ENCODE measurements at regions not wholly inside any gene's neighbourhood (a gene's known extent, or its start where the extent isn't known, plus 50 kb on each side); places are given as distances from the start of the nearest gene placed in this dataset.

DNA sequence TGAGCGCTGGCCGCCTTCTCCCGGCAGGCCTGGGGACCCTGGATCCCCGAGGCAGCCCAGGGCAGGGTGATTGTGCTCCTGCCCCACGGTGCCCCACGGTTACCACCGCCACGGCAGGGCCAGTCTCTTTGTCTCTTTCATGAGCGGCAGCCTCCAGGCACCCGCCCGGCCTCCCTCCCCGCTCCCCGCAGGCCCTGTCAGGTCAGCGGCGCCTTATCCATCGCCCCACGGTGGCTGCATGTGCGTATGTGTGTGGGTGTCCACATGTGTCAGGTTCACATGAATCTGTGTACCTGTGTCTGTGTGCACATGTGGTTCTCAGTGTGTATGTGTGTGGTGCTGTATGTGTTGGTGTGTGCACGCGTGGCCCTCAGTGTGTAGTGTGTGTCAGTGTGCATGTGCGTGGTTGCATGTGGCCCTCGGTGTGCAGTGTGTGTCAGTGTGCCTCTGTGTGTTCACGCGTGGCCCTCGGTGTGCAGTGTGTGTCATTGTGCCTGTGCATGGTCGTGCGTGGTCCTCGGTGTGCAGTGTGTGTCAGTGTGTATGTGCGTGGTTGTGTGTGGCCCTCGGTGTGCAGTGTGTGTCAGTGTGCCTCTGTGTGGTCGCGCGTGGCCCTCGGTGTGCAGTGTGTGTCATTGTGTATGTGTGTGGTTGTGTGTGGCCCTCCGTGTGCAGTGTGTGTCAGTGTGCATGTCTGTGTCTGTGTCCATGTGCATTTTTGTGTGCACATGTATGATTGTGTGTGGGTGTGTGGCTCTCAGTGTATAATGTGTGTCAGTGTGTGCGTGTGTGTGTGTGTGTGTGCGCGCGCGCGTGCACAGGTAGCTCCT lies 239.2 kb upstream of the GSE1 start:
- H3K4me3 ChIP-seq (ENCODE audit: low read depth, low read length) = no peak overlapping the region
- TF ChIP-seq, protein P1, sequence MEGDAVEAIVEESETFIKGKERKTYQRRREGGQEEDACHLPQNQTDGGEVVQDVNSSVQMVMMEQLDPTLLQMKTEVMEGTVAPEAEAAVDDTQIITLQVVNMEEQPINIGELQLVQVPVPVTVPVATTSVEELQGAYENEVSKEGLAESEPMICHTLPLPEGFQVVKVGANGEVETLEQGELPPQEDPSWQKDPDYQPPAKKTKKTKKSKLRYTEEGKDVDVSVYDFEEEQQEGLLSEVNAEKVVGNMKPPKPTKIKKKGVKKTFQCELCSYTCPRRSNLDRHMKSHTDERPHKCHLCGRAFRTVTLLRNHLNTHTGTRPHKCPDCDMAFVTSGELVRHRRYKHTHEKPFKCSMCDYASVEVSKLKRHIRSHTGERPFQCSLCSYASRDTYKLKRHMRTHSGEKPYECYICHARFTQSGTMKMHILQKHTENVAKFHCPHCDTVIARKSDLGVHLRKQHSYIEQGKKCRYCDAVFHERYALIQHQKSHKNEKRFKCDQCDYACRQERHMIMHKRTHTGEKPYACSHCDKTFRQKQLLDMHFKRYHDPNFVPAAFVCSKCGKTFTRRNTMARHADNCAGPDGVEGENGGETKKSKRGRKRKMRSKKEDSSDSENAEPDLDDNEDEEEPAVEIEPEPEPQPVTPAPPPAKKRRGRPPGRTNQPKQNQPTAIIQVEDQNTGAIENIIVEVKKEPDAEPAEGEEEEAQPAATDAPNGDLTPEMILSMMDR (IDR thresholded peaks at IDR 0.05; ENCODE audit: borderline replicate concordance, insufficient read depth, low read depth, low read length) = no peak

DNA sequence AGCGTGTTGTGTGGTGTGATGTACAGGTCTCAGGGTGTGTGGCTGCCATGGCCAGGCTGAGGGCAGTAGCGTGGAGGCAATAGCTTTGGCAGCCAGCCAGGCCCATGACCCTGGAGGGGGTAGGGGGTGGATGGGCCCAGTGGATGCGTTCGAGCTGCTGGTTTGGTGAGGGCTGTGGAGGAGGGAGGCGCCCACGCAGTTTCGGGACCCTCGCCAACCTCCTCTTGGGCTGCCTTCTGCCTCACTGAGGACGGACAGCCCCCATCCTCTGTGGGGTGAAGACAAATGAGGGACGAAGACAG lies 238.6 kb upstream of the GSE1 start:
- TF ChIP-seq, protein P1 (IDR thresholded peaks at IDR 0.05; ENCODE audit: borderline replicate concordance, insufficient read depth, low read depth, low read length) = no peak
- H3K4me3 ChIP-seq (ENCODE audit: low read depth, low read length) = no peak overlapping the region

DNA sequence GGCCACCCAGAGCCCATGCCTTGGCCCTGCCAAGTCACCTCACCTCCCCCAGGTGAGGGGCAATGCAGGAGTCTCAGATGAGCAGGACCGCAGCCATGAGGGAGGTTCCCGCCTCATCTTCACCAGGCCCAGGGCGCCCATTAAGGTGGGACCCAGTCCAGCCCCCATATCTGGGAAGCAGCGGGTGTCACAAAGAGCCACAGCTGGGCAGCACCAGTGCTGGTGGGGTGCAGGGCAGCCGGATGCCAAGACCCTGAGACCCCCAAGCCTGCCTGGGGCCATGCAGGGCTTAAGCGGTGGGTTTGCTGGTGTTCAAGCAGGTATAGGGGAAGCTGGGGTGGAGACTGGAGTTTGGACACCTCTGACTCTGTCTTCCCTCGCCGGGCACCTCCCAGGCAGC lies 237.8 kb upstream of the GSE1 start:
- TF ChIP-seq, protein P1 (IDR thresholded peaks at IDR 0.05; ENCODE audit: borderline replicate concordance, insufficient read depth, low read depth, low read length) = no peak
- no peak overlapping the region for H3K4me3 ChIP-seq (ENCODE audit: low read depth, low read length)

DNA sequence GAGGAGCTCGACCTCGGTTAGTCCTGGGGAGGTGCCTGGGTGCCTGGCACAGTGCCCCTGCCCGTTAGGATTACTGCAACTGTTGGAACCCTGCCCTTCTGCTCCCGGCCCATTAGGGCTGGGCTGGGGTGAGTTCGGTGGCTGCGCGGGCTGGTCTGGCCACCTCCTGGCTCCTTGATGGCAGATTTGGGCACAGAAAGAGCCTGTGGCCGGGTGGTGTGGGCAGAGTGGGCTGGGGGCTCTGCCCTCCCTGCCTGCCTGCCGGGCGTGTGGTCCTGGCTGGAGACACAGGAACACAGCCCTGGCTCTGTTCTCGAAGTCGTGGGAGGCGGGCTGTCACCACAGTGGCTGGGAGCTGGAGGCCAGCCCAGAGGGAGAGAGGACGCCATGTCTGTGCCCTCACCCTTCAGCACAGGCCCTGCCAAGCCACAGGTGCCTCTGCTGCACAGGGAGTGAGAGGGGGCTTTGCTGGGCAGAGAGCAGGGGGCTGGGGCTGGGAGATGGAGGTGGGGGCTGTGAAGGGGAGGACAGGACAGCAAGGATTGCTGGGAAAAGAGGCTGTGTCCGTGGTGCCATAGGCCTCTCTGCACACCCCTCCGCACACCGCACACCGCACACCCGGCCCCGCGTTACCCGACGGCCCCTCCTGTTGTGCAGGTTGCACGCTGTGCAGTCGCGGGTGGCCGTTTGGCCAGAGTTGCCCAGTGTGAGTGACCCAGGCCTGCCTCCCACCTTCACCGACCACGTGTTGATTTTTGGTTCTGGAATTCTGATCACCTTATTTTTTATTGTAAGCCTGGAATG lies 236.6 kb upstream of the GSE1 start:
- H3K4me3 ChIP-seq (ENCODE audit: low read depth, low read length) = no peak overlapping the region
- TF ChIP-seq, protein P1 (IDR thresholded peaks at IDR 0.05; ENCODE audit: borderline replicate concordance, insufficient read depth, low read depth, low read length) = no peak

DNA sequence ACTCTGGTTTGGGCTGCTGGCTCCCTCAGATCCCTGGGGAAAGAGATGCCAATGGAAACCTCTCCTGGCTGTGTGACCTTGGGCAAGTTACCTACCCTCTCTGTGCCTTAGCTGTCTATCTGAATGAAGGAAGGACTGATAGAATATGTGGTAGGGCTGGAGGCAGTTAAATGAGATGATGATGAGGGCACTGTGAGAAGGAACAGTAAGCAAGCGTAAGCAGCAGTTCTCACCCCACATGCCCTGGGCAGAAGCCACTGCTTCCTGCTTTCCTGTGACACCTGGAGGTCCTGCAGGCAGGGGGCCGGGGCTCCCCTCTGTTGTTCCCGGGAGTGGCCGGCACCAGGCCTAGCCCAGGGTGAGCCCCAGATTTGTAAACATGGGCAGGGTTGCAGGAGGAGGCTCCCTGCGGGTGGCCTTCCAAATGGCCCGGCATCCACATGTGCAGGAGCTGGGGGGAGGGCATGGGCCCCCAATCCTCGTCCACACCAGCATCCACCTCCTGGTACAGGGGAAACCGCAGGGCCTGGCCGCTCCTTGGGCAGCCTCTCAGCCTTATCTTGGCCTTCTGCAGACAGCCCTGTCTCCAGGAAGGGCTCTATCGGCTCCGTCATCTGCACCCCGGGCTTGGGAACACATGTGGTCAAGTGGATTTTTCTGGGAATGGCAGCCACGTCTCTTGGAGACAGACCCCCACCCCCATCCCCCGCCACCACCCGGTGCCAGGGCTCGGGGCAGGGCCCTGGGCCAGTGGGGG lies 235.6 kb upstream of the GSE1 start:
- TF ChIP-seq, protein P1 (IDR thresholded peaks at IDR 0.05; ENCODE audit: borderline replicate concordance, insufficient read depth, low read depth, low read length) = no peak
- H3K4me3 ChIP-seq (ENCODE audit: low read depth, low read length) = no peak overlapping the region

DNA sequence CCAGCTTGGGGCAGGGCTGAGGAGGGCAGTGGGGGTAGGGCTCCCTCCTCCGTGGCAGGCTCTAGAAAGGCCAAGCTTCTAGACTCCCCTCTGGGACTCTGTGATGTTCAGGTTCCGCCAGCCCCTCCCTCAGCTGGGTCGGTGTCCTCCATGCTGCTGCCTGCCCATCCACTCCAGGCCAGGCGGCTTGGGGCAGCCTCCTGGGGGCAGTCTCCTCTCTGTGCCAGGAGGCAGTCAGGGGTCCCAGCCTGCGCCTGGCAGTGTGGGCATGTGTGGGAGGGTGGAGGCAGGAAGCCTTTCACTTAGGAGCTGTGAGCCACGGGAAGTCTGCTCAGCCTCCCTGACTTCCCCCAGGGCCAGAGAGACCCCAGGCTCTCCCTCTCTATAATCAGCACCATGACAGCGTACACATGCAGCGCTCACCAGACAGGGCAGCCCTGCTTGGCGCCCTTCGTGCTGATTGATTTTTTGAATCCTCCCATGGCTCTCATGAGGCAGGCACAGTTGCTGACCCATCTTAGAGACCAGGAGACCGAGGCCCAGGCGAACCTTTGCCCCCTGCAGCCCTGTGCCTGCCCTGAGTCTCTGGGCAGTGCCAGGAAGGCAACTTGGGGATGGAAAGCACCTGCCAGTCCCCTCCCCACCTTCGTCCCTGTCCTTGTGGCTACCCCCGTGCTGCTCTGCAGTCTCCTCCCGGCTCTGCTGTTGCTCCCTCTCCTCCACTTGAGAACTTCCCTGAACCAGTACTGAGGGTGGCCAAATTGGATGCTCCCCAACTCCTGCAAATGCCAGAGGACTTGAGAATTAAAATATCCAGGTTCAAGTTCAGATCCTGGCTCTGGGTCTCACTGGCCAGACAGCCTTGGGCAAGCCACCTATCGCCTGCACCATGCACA lies 234.7 kb upstream of the GSE1 start:
- TF ChIP-seq, protein P1 (IDR thresholded peaks at IDR 0.05; ENCODE audit: borderline replicate concordance, insufficient read depth, low read depth, low read length) = no peak
- H3K4me3 ChIP-seq (ENCODE audit: low read depth, low read length) = no peak overlapping the region

Data from GM12875 (cell line).